HepG2 (cell line): ENCODE measurements at regions not wholly inside any gene's neighbourhood (a gene's known extent, or its start where the extent isn't known, plus 50 kb on each side); places are given as distances from the start of the nearest gene placed in this dataset.
A peak's percentile ranks its signal among the peaks of the same experiment; 100 is the strongest.

ENCODE experiments used
- ADNP ChIP-seq: sonication (generic); formaldehyde crosslinking; IDR thresholded peaks from 2 replicates; pipeline ENCODE4 v1.4.0; 2020; ENCODE audit warnings: missing genetic modification reagents
- ARID2 ChIP-seq: sonication (generic); formaldehyde crosslinking; IDR thresholded peaks from 2 replicates; pipeline ENCODE4 v1.8.1; 2022; ENCODE audit warnings: mild to moderate bottlenecking, missing genetic modification reagents, borderline replicate concordance
- ELF4 ChIP-seq: sonication (generic); formaldehyde crosslinking; IDR thresholded peaks from 2 replicates; pipeline ENCODE4 v1.5.0; 2020; ENCODE audit warnings: missing genetic modification reagents, mild to moderate bottlenecking, moderate library complexity, borderline replicate concordance
- GZF1 ChIP-seq: sonication (generic); formaldehyde crosslinking; IDR thresholded peaks from 2 replicates; pipeline ENCODE4 v1.5.1; 2020; ENCODE audit warnings: mild to moderate bottlenecking, missing genetic modification reagents
- KDM5B ChIP-seq: sonication (generic); formaldehyde crosslinking; IDR thresholded peaks from 2 replicates; pipeline ENCODE4 v1.4.0; 2020; ENCODE audit warnings: missing genetic modification reagents, mild to moderate bottlenecking, borderline replicate concordance
- MIXL1 ChIP-seq: IDR thresholded peaks from 2 replicates; pipeline ENCODE4 v1.6.1; 2016
- NR2F6 ChIP-seq, 2 experiments: IDR thresholded peaks; 2 replicates each; pipeline ENCODE4 v1.6.1; 2016; ENCODE audit warnings: antibody characterized with exemption in 1 of 2, mild to moderate bottlenecking in 1 of 2
- NR3C1 ChIP-seq: sonication (generic); formaldehyde crosslinking; IDR thresholded peaks from 2 replicates; pipeline ENCODE4 v1.4.0; 2020; ENCODE audit warnings: missing genetic modification reagents
- SIX4 ChIP-seq: sonication (generic); formaldehyde crosslinking; IDR thresholded peaks from 2 replicates; pipeline ENCODE4 v1.4.0; 2020; ENCODE audit warnings: missing genetic modification reagents
- SMAD3 ChIP-seq: sonication (generic); formaldehyde crosslinking; IDR thresholded peaks from 2 replicates; pipeline ENCODE4 v1.4.0; 2020; ENCODE audit warnings: missing genetic modification reagents
- SMYD3 ChIP-seq: sonication (generic); formaldehyde crosslinking; IDR thresholded peaks from 2 replicates; pipeline ENCODE4 v1.8.1; 2023; ENCODE audit warnings: mild to moderate bottlenecking, missing genetic modification reagents
- TCF12 ChIP-seq, 2 experiments: fragments of 450-650 bp in 1 of 2; sonication (generic) in 1 of 2; formaldehyde crosslinking in 1 of 2; IDR thresholded peaks; 2 replicates each; pipeline versions ENCODE4 v1.6.1 to v1.8.0; 2017 to 2022; ENCODE audit warnings: antibody characterized with exemption in 1 of 2, mild to moderate bottlenecking in 1 of 2, missing genetic modification reagents in 1 of 2, moderate library complexity in 1 of 2
- TP53 ChIP-seq: sonication (generic); formaldehyde crosslinking; conservative IDR thresholded peaks from 2 replicates; pipeline ENCODE4 v1.4.0; 2020; ENCODE audit warnings: missing genetic modification reagents
- ZNF160 ChIP-seq: sonication (generic); formaldehyde crosslinking; IDR thresholded peaks from 2 replicates; pipeline ENCODE4 v1.8.0; 2022; ENCODE audit warnings: mild to moderate bottlenecking, inconsistent platforms, missing genetic modification reagents
- ZNF282 ChIP-seq: fragments of 450-650 bp; IDR thresholded peaks from 2 replicates; pipeline ENCODE4 v1.6.1; 2018; ENCODE audit not compliant: partially characterized antibody
- ZNF3 ChIP-seq: IDR thresholded peaks from 2 replicates; pipeline ENCODE4 v1.7.0; 2017; ENCODE audit warnings: inconsistent platforms
- ZNF343 ChIP-seq: sonication (generic); formaldehyde crosslinking; IDR thresholded peaks from 2 replicates; pipeline ENCODE4 v1.4.0; 2020; ENCODE audit warnings: mild to moderate bottlenecking, missing genetic modification reagents
- ZNF383 ChIP-seq: sonication (generic); formaldehyde crosslinking; IDR thresholded peaks from 2 replicates; pipeline ENCODE4 v1.4.0; 2020; ENCODE audit warnings: missing genetic modification reagents, mild to moderate bottlenecking, borderline replicate concordance
- ZNF556 ChIP-seq: sonication (generic); formaldehyde crosslinking; IDR thresholded peaks from 2 replicates; pipeline ENCODE4 v1.4.0; 2020; ENCODE audit warnings: mild to moderate bottlenecking, missing genetic modification reagents, borderline replicate concordance
- ZNF569 ChIP-seq: sonication (generic); formaldehyde crosslinking; IDR thresholded peaks from 2 replicates; pipeline ENCODE4 v1.5.0; 2020; ENCODE audit warnings: mild to moderate bottlenecking, missing genetic modification reagents, moderate library complexity, borderline replicate concordance
- ZNF670 ChIP-seq: sonication (generic); formaldehyde crosslinking; IDR thresholded peaks from 2 replicates; pipeline ENCODE4 v1.8.0; 2022; ENCODE audit warnings: mild to moderate bottlenecking, missing genetic modification reagents, borderline replicate concordance
- TF ChIP-seq, protein P1 (sequence below): sonication (generic); formaldehyde crosslinking; IDR thresholded peaks from 2 replicates; pipeline ENCODE4 v1.4.0; 2020; ENCODE audit warnings: missing genetic modification reagents
- TF ChIP-seq, protein P2 (sequence below): sonication (generic); formaldehyde crosslinking; IDR thresholded peaks from 2 replicates; pipeline ENCODE4 v1.4.0; 2020; ENCODE audit warnings: missing genetic modification reagents, mild to moderate bottlenecking, borderline replicate concordance
- TF ChIP-seq, protein P3 (sequence below): sonication (generic); formaldehyde crosslinking; IDR thresholded peaks from 2 replicates; pipeline ENCODE4 v1.5.0; 2020; ENCODE audit warnings: missing genetic modification reagents, mild to moderate bottlenecking, borderline replicate concordance

DNA sequence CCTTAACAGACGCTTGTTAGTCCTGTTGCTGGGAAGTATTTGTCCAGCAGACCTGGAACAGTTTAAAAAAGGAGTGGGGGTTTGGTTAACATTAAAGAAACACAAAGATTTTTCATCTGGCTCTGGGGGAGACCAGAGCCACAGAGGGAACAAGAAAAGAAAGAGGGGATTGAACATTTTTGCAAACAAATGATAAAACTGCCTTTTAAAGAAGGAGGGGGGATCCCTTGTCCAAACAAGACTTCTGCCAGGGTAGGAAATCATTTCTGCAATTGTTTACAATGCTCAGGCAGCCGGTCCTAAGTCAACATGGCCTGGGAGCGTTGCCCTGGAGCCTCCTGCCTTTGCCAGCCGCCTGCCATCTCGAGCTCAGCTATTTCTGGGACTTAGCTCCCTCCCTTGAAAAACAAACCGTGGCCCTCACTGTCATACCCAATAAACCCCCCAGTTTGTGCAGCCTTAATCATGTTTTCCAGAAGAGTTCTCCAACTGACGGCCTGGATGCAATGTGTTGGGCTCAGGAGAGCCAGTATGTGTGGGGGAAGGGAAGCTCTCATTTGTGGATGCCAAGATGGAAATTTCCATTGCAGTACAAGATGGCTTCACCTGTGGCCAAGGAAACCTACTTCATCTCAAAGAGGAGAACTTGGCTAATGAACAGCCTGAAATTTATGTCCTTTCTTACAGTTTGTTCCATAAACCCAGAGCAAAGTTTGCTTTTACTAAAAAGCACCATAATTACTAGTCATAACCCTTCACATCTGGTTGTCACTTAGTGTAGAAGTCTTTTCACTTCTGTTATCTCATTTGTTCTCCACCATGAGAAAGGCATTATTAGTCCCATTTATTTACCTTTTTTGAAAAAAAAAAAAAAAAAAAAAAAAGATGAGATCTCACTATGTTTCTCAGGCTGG, 75.9 kb upstream of the RNU6-1 start (continued):
- TF ChIP-seq, protein P1, sequence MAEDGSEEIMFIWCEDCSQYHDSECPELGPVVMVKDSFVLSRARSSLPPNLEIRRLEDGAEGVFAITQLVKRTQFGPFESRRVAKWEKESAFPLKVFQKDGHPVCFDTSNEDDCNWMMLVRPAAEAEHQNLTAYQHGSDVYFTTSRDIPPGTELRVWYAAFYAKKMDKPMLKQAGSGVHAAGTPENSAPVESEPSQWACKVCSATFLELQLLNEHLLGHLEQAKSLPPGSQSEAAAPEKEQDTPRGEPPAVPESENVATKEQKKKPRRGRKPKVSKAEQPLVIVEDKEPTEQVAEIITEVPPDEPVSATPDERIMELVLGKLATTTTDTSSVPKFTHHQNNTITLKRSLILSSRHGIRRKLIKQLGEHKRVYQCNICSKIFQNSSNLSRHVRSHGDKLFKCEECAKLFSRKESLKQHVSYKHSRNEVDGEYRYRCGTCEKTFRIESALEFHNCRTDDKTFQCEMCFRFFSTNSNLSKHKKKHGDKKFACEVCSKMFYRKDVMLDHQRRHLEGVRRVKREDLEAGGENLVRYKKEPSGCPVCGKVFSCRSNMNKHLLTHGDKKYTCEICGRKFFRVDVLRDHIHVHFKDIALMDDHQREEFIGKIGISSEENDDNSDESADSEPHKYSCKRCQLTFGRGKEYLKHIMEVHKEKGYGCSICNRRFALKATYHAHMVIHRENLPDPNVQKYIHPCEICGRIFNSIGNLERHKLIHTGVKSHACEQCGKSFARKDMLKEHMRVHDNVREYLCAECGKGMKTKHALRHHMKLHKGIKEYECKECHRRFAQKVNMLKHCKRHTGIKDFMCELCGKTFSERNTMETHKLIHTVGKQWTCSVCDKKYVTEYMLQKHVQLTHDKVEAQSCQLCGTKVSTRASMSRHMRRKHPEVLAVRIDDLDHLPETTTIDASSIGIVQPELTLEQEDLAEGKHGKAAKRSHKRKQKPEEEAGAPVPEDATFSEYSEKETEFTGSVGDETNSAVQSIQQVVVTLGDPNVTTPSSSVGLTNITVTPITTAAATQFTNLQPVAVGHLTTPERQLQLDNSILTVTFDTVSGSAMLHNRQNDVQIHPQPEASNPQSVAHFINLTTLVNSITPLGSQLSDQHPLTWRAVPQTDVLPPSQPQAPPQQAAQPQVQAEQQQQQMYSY (CRISPR knock-in tag) = no peak
- TF ChIP-seq MIXL1 (CRISPR knock-in tag) = peak; percentile 26; the same call in 1 of the 2 replicates
- TF ChIP-seq ZNF3 (CRISPR knock-in tag) = no peak
- TF ChIP-seq ELF4 (CRISPR knock-in tag) = peak; percentile 65; the same call in 1 of the 2 replicates
- TF ChIP-seq ZNF556 (CRISPR knock-in tag) = peak; percentile 23; the same call in 1 of the 2 replicates
- no peak for TF ChIP-seq NR3C1
- no peak; the same call in 1 of the 2 replicates for TF ChIP-seq KDM5B (CRISPR knock-in tag)
- peak; percentile 71 for TF ChIP-seq NR2F6 (IDR thresholded peaks at IDR 0.05)
- TF ChIP-seq NR2F6 (CRISPR knock-in tag; IDR thresholded peaks at IDR 0.05) = peak; percentile 75
- TF ChIP-seq, protein P2, sequence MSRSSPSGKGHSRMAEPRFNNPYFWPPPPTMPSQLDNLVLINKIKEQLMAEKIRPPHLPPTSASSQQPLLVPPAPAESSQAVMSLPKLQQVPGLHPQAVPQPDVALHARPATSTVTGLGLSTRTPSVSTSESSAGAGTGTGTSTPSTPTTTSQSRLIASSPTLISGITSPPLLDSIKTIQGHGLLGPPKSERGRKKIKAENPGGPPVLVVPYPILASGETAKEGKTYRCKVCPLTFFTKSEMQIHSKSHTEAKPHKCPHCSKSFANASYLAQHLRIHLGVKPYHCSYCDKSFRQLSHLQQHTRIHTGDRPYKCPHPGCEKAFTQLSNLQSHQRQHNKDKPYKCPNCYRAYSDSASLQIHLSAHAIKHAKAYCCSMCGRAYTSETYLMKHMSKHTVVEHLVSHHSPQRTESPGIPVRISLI = 0 out of 2 replicates have a peak, but pooled peaks have one; percentile 9
- no peak for TF ChIP-seq ZNF383 (CRISPR knock-in tag)
- 0 out of 2 replicates have a peak, but pooled peaks have one; percentile 18 for TF ChIP-seq ZNF670 (CRISPR knock-in tag)
- peak; percentile 37; the same call in 1 of the 2 replicates for TF ChIP-seq GZF1 (CRISPR knock-in tag)
- no peak for TF ChIP-seq ZNF343
- TF ChIP-seq TCF12 (IDR thresholded peaks at IDR 0.05) = no peak
- TF ChIP-seq TCF12 (CRISPR knock-in tag; IDR thresholded peaks at IDR 0.05) = 0 out of 2 replicates have a peak, but pooled peaks have one; percentile 76
- TF ChIP-seq SIX4 (CRISPR knock-in tag) = peak; percentile 24
- TF ChIP-seq ZNF569 (CRISPR knock-in tag) = no peak
- TF ChIP-seq ADNP (CRISPR knock-in tag) = no peak
- no peak for TF ChIP-seq TP53
- no peak for TF ChIP-seq ARID2 (CRISPR knock-in tag)
- TF ChIP-seq SMAD3 (CRISPR knock-in tag) = peak; percentile 79; the same call in 1 of the 2 replicates
- no peak for TF ChIP-seq SMYD3 (CRISPR knock-in tag)
- TF ChIP-seq ZNF282 = no peak
- TF ChIP-seq, protein P3, sequence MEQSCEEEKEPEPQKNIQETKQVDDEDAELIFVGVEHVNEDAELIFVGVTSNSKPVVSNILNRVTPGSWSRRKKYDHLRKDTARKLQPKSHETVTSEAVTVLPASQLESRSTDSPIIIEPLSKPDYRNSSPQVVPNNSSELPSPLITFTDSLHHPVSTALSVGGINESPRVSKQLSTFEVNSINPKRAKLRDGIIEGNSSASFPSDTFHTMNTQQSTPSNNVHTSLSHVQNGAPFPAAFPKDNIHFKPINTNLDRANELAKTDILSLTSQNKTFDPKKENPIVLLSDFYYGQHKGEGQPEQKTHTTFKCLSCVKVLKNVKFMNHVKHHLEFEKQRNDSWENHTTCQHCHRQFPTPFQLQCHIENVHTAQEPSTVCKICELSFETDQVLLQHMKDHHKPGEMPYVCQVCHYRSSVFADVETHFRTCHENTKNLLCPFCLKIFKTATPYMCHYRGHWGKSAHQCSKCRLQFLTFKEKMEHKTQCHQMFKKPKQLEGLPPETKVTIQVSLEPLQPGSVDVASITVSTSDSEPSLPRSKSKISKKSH (CRISPR knock-in tag) = no peak
- TF ChIP-seq ZNF160 (CRISPR knock-in tag) = peak; percentile 50; the same call in 1 of the 2 replicates
